ENCODE measurements at regions not wholly inside any gene's neighbourhood (a gene's known extent, or its start where the extent isn't known, plus 50 kb on each side); places are given as distances from the start of the nearest gene placed in this dataset.

GRCh38 chr17:68812876-68813584, 142.2 kb downstream of the ABCA8 start:
- Histone ChIP-seq H3K9me3 (no peaks in the 10 kb centered on the region), H3K4me3 (no peak overlapping the region), H3K27me3 (no peaks in the 10 kb centered on the region), H3K27ac (no peak overlapping the region), H3K36me3 (ENCODE audit: low read depth, missing control alignments) (no peaks in the 10 kb centered on the region), H3K4me1 (peaks cover 1% of the 10 kb centered on the region)
- 21 to 46% methylated on average over 1 of the region's 1 CpG for WGBS, 2 donors
- TF ChIP-seq POLR2A (IDR thresholded peaks at IDR 0.05) (no peak), CTCF (IDR thresholded peaks at IDR 0.05) (no peak)
- intact Hi-C loops (cut with DNase I; ENCODE audit: low total_unique reads), result no loop called here
- no peak for DNase-seq

GRCh38 chr17:68809148-68809547, 146.0 kb downstream of the ABCA8 start:
- H3K9me3 ChIP-seq, result no peaks in the 10 kb centered on the region
- no peak overlapping the region for H3K4me3 ChIP-seq
- intact Hi-C loops (cut with DNase I; ENCODE audit: low total_unique reads), result no loop called here
- TF ChIP-seq CTCF (IDR thresholded peaks at IDR 0.05), result no peak
- no peak for TF ChIP-seq POLR2A (IDR thresholded peaks at IDR 0.05)
- peak overlapping the region in 1 of 2 donors; percentile 41 for H3K27ac ChIP-seq
- WGBS, 2 donors, result 52 to 62% methylated on average over 2 of the region's 2 CpGs
- H3K36me3 ChIP-seq (ENCODE audit: low read depth, missing control alignments), result no peaks in the 10 kb centered on the region
- no peak for DNase-seq
- no peaks in the 10 kb centered on the region for H3K27me3 ChIP-seq
- H3K4me1 ChIP-seq, result peaks cover 11% of the 10 kb centered on the region

GRCh38 chr17:68807998-68808772, 147.0 kb downstream of the ABCA8 start:
- Histone ChIP-seq H3K36me3 (ENCODE audit: low read depth, missing control alignments) (no peaks in the 10 kb centered on the region), H3K27me3 (no peaks in the 10 kb centered on the region), H3K27ac (no peak overlapping the region), H3K4me3 (no peak overlapping the region), H3K4me1 (peaks cover 21% of the 10 kb centered on the region), H3K9me3 (no peaks in the 10 kb centered on the region)
- WGBS, 2 donors, result 61 to 66% methylated on average over 2 of the region's 2 CpGs
- intact Hi-C loops (cut with DNase I; ENCODE audit: low total_unique reads), result no loop called here
- no peak for DNase-seq
- TF ChIP-seq CTCF (IDR thresholded peaks at IDR 0.05) (no peak), POLR2A (IDR thresholded peaks at IDR 0.05) (no peak)

- H3K36me3 ChIP-seq (ENCODE audit: low read depth, missing control alignments), result no peaks in the 10 kb centered on the region
- no peaks in the 10 kb centered on the region for H3K27me3 ChIP-seq
- intact Hi-C loops (cut with DNase I; ENCODE audit: low total_unique reads), result no loop called here
- TF ChIP-seq CTCF (IDR thresholded peaks at IDR 0.05) (no peak), POLR2A (IDR thresholded peaks at IDR 0.05) (no peak)
- H3K9me3 ChIP-seq, result no peaks in the 10 kb centered on the region
- H3K4me3 ChIP-seq, result no peak overlapping the region
- 95 to 96% methylated on average over 1 of the region's 1 CpG for WGBS, 2 donors
- no peak for DNase-seq
- H3K27ac ChIP-seq, result no peak overlapping the region
- peaks cover 30% of the 10 kb centered on the region for H3K4me1 ChIP-seq
Observed at GRCh38 chr17:68805609-68806008, 149.6 kb downstream of the ABCA8 start.

Measured in testis (tissue), 2 donors.